Frontal cortex (tissue), 3 donors: ENCODE measurements at regions not wholly inside any gene's neighbourhood (a gene's known extent, or its start where the extent isn't known, plus 50 kb on each side); places are given as distances from the start of the nearest gene placed in this dataset.
A peak's percentile ranks its signal among the peaks of the same experiment; 100 is the strongest.
"Not testable (repeated sequence)": the region's sequence is repeated elsewhere in the genome, so short reads cannot be mapped to it uniquely, and the experiment has no call there.

ENCODE experiments used
- DNase-seq, 2 donors: peaks; one replicate each; pipeline ENCODE4 v3.0.0; 2012; ENCODE audit warnings: low spot score in 2 of 2
- FAIRE-seq: peaks from 2 replicates; lab custom pipeline; 2012; peaks lifted over from hg19 to GRCh38; lab: Jason Lieb, UNC
- donor health status: control.
- donor health status: control.
- donor health status: control.

DNA sequence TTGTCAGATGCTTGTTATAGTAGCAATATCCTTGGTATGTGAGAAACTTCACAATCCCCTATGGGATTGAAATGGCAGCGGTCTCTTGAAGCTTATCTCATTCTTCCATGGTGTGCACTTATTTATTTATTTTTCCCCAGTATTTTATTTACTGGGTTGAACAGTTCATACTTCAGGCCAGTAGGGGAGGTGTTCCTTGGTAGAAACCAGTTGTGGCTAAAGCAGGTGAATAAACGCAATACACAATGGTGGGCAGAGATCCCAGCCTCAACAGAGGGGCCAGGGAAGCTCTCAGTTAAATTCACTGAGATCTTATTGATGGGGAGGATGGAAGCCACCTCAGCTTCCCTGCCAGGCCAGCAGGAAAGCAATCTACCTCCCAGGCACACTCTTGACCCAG, 93.7 kb upstream of the SRD5A2 start:
- FAIRE-seq (no peak), DNase-seq (no peak)

DNA sequence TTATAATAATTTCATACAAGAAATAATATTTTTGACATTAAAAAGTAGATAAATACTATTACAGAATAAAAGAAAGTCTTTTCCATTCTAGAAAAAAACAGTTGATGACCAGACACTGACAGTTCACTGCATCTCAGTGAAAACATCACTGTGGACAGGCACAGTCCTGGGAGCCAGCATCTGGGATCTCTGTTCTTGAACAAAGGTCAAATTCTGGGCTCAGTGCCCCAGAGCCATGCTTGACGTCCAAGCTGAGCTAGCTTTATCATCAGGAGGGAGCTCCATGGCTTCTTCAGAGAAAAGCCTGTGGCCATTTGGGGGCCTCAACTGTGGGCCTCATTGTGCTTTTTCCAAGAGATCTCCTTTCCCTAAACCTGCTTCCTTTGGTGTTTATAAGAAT, 86.1 kb upstream of the SRD5A2 start:
- FAIRE-seq (no peak), DNase-seq (no peak)

DNA sequence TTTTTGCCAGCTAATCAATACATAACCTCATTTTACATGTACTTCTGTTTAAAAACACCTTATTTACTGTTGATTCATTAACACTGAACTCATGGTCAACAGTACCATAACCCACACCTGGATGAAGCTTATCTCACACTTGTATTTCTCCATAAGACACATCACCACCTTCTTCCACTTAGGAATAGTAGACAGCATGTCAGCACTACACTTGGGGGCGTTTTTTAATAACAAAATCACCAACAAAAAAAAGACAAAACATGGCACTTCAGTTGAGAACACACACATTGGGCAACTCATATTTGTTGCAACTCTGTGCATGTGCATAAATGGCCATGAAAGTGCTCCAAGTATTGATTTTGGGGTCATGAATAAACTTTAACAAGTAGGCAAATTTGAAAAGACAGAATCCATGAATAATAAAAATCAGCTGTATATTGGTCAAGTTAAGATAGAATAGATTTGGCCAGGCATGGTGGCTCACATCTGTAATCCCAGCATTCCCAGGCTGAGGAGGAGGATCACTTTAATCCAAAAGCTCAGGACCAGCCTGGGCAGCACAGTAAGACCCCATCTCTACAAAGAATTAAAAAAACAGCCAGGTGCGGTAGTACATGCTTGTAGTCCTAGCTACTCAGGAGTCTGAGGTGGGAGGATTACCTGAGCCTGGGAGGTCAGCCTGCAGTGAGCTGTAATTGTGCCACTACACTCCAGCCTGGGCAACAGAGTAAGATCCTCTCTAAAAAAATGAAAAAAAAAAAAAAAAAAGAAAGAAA, 84.4 kb upstream of the SRD5A2 start:
- no peak for FAIRE-seq
- DNase-seq: no peak

DNA sequence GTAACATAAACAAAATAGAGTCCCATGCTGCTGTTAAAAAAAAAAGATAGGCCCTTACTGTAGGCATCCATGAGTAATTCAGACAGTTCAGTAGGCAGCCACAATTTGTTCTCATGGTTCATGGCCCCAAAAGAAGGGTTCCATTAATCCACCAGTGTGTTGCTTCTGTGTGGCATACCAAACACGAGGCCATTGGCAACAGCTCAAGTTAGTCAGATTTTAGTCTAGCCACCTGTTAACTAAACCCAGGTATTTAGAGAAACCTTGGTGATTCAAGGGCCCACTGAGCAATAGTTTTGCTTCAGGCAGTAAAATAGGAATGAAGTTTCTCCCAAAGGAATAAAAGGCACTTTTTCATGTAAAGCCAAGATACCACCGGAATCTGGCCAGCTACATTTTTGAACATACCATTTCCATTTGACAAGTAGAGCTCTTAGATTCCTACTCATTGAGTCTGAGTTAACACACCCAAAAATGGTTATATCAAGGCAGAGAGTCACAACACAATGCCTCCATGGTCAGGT, 80.1 kb upstream of the SRD5A2 start:
- no peak for DNase-seq
- no peak for FAIRE-seq

DNA sequence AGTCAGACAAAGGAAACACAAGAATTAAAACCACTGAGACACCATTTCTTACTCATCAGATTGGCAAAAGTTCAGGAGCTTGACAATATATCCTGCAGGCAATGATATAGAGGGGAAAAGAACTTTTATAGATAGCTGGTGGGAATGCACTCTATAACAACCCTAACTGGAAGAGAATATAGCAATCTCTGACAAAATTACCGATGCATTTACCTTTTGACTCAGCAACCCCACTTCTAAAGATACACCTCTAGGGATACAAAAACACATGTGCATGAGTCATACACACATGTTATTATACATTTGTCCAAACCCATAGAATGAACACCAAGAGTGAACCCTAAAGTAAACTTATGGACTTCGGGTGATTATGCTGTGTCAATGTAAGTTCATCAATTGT, 79.4 kb upstream of the SRD5A2 start:
- no peak for DNase-seq
- FAIRE-seq: no peak

DNA sequence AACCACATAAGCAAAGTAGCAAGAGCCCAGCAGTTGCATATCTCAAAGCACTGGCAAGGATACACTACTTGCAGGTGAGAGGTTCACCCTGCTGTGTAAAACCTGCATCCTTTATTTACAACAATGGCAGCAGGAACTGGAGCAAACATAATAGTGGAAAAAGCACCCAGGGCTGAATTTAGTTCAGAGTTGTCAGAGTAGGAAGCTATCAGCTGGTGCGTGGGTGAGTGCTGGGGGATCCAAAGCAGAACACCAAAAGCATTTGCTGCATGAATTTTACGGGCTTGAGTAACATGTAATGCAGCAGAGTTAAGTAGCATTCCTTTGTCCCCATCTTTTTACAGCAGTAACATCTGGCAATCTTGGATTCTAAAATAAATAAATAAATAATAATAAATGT, 73.5 kb upstream of the SRD5A2 start:
- peak in 1 of 2 donors; percentile 5 for DNase-seq
- FAIRE-seq: no peak

DNA sequence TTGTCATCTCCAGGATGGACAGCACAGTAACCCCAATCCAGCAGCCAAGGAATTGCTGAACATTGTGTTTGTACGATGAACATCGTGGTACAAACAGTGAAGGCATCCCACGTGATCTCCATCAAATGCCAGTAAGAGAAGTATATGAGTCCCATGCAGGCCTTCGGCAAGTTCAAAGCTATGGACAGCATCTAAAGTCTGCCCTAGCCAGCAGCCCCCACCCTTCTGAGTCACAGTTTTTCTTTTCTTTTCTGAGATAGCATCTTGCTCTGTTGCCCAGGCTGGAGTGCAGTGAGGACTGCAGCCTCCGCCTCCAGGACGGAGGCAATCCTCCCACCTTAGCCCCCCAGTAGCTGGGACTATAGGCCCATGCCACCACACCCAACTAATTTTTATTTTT, 71.0 kb upstream of the SRD5A2 start:
- DNase-seq: no peak
- no peak for FAIRE-seq

DNA sequence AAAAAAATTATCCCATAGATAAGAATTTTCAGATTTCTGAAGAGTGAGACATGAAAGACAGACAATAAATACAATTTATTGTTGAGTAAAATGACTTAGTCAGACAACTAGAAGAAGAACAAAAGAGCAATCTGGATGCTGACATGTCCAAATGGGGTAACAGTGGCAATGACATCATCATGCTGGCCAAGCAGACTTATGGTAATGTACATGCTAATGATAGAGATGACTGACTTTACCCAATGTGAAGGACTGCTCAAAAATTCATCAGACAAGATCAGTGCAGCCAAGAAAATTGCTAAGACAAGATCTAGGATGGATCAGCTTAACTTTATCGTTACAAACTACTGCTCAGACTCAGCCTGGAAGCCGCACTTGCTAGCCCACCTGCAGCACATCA, 70.5 kb upstream of the SRD5A2 start:
- DNase-seq (no peak), FAIRE-seq (no peak)

DNA sequence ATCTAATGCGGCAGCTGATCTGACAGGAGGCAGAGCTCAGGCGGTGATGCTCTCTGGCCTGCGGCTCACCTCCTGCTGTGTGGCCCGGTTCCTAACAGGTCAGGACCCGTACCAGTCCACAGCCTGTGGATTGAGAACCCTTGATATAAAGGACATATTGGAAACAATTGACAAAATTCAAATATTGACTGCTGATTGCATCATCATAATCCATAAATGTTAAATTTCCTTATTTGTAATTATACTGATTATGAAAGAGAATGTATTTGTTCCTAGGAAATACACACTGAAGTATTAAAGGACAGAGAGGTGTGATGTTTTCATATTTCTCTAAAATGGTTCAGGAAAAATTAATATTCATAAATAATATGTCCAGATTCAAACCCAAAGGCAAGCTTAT, 63.8 kb upstream of the SRD5A2 start:
- FAIRE-seq (no peak), DNase-seq (no peak)

DNA sequence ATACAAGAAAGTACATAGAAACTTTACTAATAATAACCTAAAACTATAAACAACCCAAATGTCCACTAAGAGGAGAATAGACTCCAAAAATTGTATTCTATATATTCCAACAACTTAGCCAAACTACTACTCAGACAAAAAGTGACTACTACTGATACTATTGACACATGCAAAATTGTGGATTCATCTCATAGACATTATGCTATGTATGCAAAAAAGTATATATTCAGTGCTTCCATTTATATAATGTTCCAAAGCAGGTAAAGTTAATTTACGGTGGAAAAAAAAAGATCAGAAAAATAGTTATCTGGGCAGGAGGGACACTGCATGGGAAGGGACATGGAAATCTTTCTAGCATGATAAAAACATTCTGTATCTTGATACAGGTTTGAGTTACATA, 62.0 kb upstream of the SRD5A2 start:
- FAIRE-seq: no peak
- DNase-seq: no peak

DNA sequence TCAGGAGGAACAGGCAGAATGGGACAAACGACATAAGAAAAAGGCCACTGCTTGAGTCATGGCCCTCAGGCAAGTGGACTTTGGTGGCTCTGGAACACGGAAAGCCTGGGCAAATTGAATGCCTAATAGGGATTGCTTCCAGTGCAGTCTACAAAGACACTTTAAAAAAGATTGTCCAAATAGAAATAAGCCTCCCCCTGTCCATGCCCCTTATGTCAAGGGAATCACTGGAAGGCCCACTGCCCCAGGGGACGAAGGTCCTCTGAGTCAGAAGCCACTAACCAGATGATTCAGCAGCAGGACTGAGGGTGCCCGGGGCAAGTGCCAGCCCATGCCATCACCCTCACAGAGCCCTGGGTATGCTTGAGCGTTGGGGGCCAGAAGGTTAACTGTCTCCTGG, 51.5 kb upstream of the SRD5A2 start:
- not testable (repeated sequence) for DNase-seq, FAIRE-seq
